T-cell (primary cell): ENCODE measurements at regions not wholly inside any gene's neighbourhood (a gene's known extent, or its start where the extent isn't known, plus 50 kb on each side); places are given as distances from the start of the nearest gene placed in this dataset.

ENCODE experiments used
- ATAC-seq, 4 experiments: fragments of 200-7000 bp in 3 of 4; fragments of 150-1000 bp in 1 of 4; cut with Tn5 transposase; replicated peaks in 1 of 4; 1 replicate in 3 of 4; 2 replicates in 1 of 4; pipeline ENCODE4 v1.10.0; 2021; ENCODE audit warnings: moderate library complexity in 3 of 4, mild to moderate bottlenecking in 2 of 4, moderate number of reproducible peaks in 1 of 4
- CTCF ChIA-PET, 2 donors: fragments of 300-600 bp; sonication (Branson Sonifier 250); formaldehyde crosslinking; loops; one replicate each; lab custom pipeline; 2022; ENCODE audit warnings: antibody characterized with exemption in 2 of 2; lab: Charles Lee
- POLR2A ChIA-PET, 2 donors: fragments of 300-600 bp; sonication (Branson Sonifier 250); formaldehyde crosslinking; loops; one replicate each; lab custom pipeline; 2022; ENCODE audit warnings: antibody characterized with exemption in 2 of 2; lab: Charles Lee
- DNase-seq, 35 experiments: peaks; one replicate each; pipeline versions ENCODE4 v3.0.0 to v3.0.0-alpha.2; 2013 to 2023
- H3K27ac ChIP-seq: one replicate; pipeline ENCODE4 v1.5.1; 2013; ENCODE audit warnings: low read length
- H3K27me3 ChIP-seq, 2 experiments: replicated peaks in 1 of 2; 1 replicate in 1 of 2; 2 replicates in 1 of 2; pipeline versions ENCODE4 v1.6.1 to v1.7.0; 2013; ENCODE audit warnings: low read length in 1 of 2, mixed read lengths in 1 of 2; ENCODE audit not compliant: control insufficient read depth in 2 of 2, insufficient read depth in 2 of 2; ENCODE audit errors: extremely low read depth in 1 of 2
- H3K36me3 ChIP-seq, 2 donors: 1 replicate in 1 of 2; 2 replicates in 1 of 2; pipeline versions ENCODE4 v1.6.1 to v1.7.0; 2013; ENCODE audit warnings: low read length in 1 of 2; ENCODE audit not compliant: control insufficient read depth in 2 of 2, insufficient read depth in 1 of 2; ENCODE audit errors: extremely low read depth in 1 of 2
- H3K4me1 ChIP-seq, 2 experiments: 1 replicate in 1 of 2; 2 replicates in 1 of 2; pipeline versions ENCODE4 v1.6.1 to v1.7.0; 2013; ENCODE audit warnings: low read length in 2 of 2, mixed read lengths in 1 of 2; ENCODE audit not compliant: insufficient read depth in 2 of 2, control insufficient read depth in 1 of 2; ENCODE audit errors: extremely low read depth in 1 of 2
- H3K4me3 ChIP-seq, 2 donors: 1 replicate in 1 of 2; 2 replicates in 1 of 2; pipeline versions ENCODE4 v1.5.1 to v1.7.0; 2013; ENCODE audit warnings: mild to moderate bottlenecking in 2 of 2, low read length in 1 of 2, moderate library complexity in 1 of 2; ENCODE audit not compliant: control insufficient read depth in 1 of 2; ENCODE audit errors: extremely low read depth in 1 of 2
- H3K9me3 ChIP-seq: 2 replicates; pipeline ENCODE4 v1.7.0; 2013
- H3K27ac Mint-ChIP-seq, 2 donors: one replicate each; pipeline ENCODE4 v1.8.0; 2020 to 2021; ENCODE audit warnings: mild to moderate bottlenecking in 2 of 2, mixed read lengths in 2 of 2
- H3K27me3 Mint-ChIP-seq, 2 donors: one replicate each; pipeline ENCODE4 v1.8.0; 2021 to 2022; ENCODE audit warnings: mixed read lengths in 2 of 2
- H3K36me3 Mint-ChIP-seq: one replicate; pipeline ENCODE4 v1.8.0; 2021; ENCODE audit warnings: mixed read lengths
- H3K4me1 Mint-ChIP-seq, 3 donors: one replicate each; pipeline ENCODE4 v1.8.0; 2020 to 2022; ENCODE audit warnings: mixed read lengths in 3 of 3, mild to moderate bottlenecking in 1 of 3
- H3K4me3 Mint-ChIP-seq, 3 donors: one replicate each; pipeline ENCODE4 v1.8.0; 2020 to 2022; ENCODE audit warnings: mild to moderate bottlenecking in 3 of 3, mixed read lengths in 3 of 3, moderate library complexity in 3 of 3
- H3K9me3 Mint-ChIP-seq, 3 donors: one replicate each; pipeline ENCODE4 v1.8.0; 2020 to 2022; ENCODE audit warnings: mixed read lengths in 3 of 3
- WGBS: methylation state at CpG from one replicate; pipeline ENCODE4 v1.1.5; 2013; ENCODE audit warnings: missing lambda C conversion rate; ENCODE audit not compliant: insufficient coverage; 5-methylcytosine and 5-hydroxymethylcytosine counted together

DNA sequence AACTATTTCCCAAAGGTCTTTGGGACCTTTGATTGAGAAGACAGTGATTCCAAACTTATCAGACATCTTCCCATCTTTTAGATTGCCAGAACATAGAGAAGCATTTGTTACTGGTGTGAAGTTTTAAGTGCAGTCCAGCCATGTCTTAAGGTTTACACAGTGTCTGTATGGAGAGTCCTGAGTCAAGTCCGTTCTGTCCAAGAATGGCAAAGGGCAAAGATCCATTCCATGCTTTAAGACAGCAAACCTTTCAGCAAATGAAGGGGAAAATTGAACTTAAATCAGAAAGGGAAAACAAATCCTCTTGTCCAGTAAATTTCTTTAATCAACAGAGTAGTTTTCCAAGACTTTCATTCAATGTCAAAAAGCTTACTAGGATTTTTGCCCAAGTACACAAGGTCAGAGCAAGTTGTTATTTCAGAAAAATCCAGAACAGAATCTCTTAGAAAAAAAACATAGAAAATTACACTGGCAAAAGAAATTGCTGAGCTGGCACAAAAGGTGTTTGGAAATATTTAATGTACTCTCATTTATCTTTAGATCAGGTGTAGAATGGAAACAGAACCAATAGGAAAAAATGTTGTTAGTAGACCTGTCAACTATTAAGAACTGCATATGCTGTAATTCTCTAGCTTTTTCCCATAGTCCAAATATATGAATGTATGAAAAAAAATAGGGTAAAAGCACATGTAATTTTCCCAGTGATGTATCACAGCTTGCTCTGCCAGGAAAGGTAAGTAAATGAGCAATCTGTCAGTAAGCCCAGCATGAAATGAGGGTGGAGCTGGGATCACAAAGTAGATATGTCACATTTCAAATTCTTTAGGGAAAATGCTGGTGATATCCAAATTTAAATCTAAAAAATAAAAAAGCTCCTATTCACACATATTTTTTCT lies 1099.9 kb downstream of the TUSC7 start:
- Mint-ChIP-seq H3K4me3 (no peak overlapping the region), H3K27me3 (no peaks in the 10 kb centered on the region)

DNA sequence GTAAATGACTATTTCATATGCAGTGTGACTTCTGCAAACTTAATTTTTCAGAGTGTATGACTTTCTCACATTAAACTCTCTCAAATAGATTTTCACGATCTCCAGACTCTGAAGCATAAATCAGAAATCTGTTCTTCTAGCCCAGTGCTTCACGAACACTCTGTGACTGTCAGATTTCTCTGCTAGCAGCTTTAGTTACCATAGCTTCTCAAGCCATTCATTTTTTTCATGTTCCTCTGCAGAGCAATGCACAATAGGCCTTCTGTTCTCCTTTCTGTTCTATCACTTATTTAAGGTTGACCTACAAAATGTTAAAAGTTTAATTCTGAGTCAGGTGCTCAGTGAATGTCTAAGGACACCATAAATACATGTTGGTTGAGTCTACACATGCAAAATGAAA lies 1102.2 kb downstream of the TUSC7 start:
- ATAC-seq, result no peak
- 29% methylated on average over 1 of the region's 2 CpGs for WGBS
- H3K27me3 Mint-ChIP-seq, result no peaks in the 10 kb centered on the region
- H3K4me3 ChIP-seq, result no peak overlapping the region
- no peak overlapping the region for H3K4me3 Mint-ChIP-seq
- no peaks in the 10 kb centered on the region for H3K9me3 ChIP-seq
- H3K27ac Mint-ChIP-seq, result no peak overlapping the region
- ChIA-PET POLR2A (no interaction called here), CTCF (no interaction called here)
- H3K36me3 ChIP-seq, result no peaks in the 10 kb centered on the region
- no peaks in the 10 kb centered on the region for H3K4me1 ChIP-seq
- H3K36me3 Mint-ChIP-seq, result no peaks in the 10 kb centered on the region
- H3K9me3 Mint-ChIP-seq, result peaks cover 0 to 20% (median 7%) of the 10 kb centered on the region in 3 donors
- H3K27ac ChIP-seq, result no peak overlapping the region
- H3K4me1 Mint-ChIP-seq, result no peaks in the 10 kb centered on the region
- DNase-seq, result no peak
- no peaks in the 10 kb centered on the region for H3K27me3 ChIP-seq

More for the DNA sequence above, 1099.9 kb downstream of the TUSC7 start:
- no peaks in the 10 kb centered on the region for H3K27me3 ChIP-seq
- H3K27ac Mint-ChIP-seq, result no peak overlapping the region
- peaks cover 0 to 20% (median 7%) of the 10 kb centered on the region in 3 donors for H3K9me3 Mint-ChIP-seq
- no CpG with 5 or more reads among the region's 1 CpG for WGBS
- no peaks in the 10 kb centered on the region for H3K4me1 Mint-ChIP-seq
- ATAC-seq (no peak), DNase-seq (no peak)
- no peak overlapping the region for H3K4me3 ChIP-seq
- H3K36me3 Mint-ChIP-seq, result no peaks in the 10 kb centered on the region
- no peak overlapping the region for H3K27ac ChIP-seq
- H3K36me3 ChIP-seq, result no peaks in the 10 kb centered on the region
- ChIA-PET POLR2A (no interaction called here), CTCF (no interaction called here)
- H3K4me1 ChIP-seq, result no peaks in the 10 kb centered on the region
- H3K9me3 ChIP-seq, result no peaks in the 10 kb centered on the region

DNA sequence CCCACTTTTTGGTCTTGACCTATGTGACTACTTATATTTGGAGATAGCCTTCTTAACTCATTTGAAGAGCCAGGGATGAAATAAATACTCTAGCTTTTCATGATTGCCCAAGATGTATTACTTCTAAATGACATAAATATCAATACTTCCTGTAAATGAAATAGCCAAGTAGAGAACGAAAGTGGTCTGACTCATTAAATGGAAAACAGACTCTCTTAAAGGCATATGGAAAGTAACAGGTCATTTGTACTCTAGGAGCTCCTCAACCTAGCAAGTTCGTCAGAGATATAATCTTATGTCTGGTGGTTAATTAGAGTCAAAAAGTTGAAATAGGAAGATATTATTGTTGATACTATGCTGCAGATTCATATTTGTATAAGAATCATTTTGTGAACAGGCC lies 1105.4 kb downstream of the TUSC7 start:
- DNase-seq, result no peak
- WGBS, result no CpG with 5 or more reads among the region's 2 CpGs

DNA sequence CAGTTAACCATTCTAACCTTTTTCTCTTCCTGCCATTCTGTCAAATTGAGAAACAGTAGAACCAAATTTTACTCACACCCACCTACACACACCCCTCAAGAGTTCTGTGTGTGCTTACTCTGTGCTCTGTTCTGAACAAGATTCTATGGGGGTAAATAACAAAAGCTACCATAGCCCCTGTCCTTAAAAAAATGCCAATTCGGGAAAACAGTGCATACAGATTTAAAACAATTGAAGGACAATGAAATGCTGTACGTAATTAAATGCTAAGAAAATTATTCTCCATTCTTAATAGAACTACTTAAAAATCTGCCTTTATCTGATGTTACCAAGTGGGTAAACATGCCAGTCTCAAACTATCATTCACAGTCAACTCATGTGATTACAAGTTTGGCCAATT lies 1107.5 kb downstream of the TUSC7 start:
- H3K27me3 ChIP-seq, result no peaks in the 10 kb centered on the region
- POLR2A ChIA-PET, result no interaction called here
- CTCF ChIA-PET, result no interaction called here
- H3K36me3 ChIP-seq, result no peaks in the 10 kb centered on the region
- Mint-ChIP-seq H3K4me3 (no peak overlapping the region), H3K4me1 (no peaks in the 10 kb centered on the region), H3K27me3 (no peaks in the 10 kb centered on the region), H3K9me3 (peaks cover 0 to 9% (median 3%) of the 10 kb centered on the region in 3 donors), H3K27ac (no peak overlapping the region), H3K36me3 (no peaks in the 10 kb centered on the region)
- H3K27ac ChIP-seq, result no peak overlapping the region
- no CpG with 5 or more reads among the region's 2 CpGs for WGBS
- no peak overlapping the region for H3K4me3 ChIP-seq
- DNase-seq, result no peak
- no peak for ATAC-seq
- H3K4me1 ChIP-seq, result no peaks in the 10 kb centered on the region
- no peaks in the 10 kb centered on the region for H3K9me3 ChIP-seq

More for the DNA sequence above, 1105.4 kb downstream of the TUSC7 start:
- CTCF ChIA-PET, result no interaction called here
- H3K36me3 ChIP-seq, result no peaks in the 10 kb centered on the region
- H3K27ac Mint-ChIP-seq, result no peak overlapping the region
- H3K9me3 ChIP-seq, result no peaks in the 10 kb centered on the region
- no peaks in the 10 kb centered on the region for H3K4me1 Mint-ChIP-seq
- H3K36me3 Mint-ChIP-seq, result no peaks in the 10 kb centered on the region
- H3K4me1 ChIP-seq, result no peaks in the 10 kb centered on the region
- H3K9me3 Mint-ChIP-seq, result peaks cover 0 to 13% (median 6%) of the 10 kb centered on the region in 3 donors
- ATAC-seq, result no peak
- no peak overlapping the region for H3K4me3 ChIP-seq
- no peaks in the 10 kb centered on the region for H3K27me3 ChIP-seq
- no peak overlapping the region for H3K4me3 Mint-ChIP-seq
- no peak overlapping the region for H3K27ac ChIP-seq
- no peaks in the 10 kb centered on the region for H3K27me3 Mint-ChIP-seq
- POLR2A ChIA-PET, result no interaction called here

DNA sequence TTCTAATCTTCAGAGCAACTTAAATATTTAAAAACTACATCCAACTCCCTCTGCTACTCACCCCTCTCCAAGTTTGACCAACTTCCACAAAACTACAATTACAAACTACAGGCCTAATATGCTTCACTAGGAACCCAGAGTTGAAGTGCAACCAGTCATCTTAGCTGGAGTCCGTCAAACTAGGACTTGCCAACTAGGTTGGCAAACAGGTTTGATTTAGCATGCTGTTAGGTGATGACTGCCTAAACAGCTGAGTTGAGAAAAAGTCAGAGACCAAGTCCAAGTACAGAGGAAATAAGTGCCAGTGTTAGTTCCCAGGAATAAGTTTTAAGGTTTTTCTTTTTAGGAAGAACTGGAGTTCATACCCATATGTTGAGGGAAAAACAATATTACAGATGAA lies 1109.0 kb downstream of the TUSC7 start:
- H3K9me3 ChIP-seq, result no peaks in the 10 kb centered on the region
- no peak overlapping the region for H3K27ac Mint-ChIP-seq
- H3K27ac ChIP-seq, result no peak overlapping the region
- no peak overlapping the region for H3K4me3 Mint-ChIP-seq
- no peaks in the 10 kb centered on the region for H3K27me3 Mint-ChIP-seq
- ATAC-seq (no peak), DNase-seq (no peak)
- H3K36me3 Mint-ChIP-seq, result no peaks in the 10 kb centered on the region
- H3K4me1 ChIP-seq, result no peaks in the 10 kb centered on the region
- no peaks in the 10 kb centered on the region for H3K27me3 ChIP-seq
- WGBS, result 100% methylated on average over 1 of the region's 1 CpG
- H3K36me3 ChIP-seq, result no peaks in the 10 kb centered on the region
- peaks cover 0 to 9% (median 3%) of the 10 kb centered on the region in 3 donors for H3K9me3 Mint-ChIP-seq
- ChIA-PET POLR2A (no interaction called here), CTCF (no interaction called here)
- no peak overlapping the region for H3K4me3 ChIP-seq
- H3K4me1 Mint-ChIP-seq, result no peaks in the 10 kb centered on the region

DNA sequence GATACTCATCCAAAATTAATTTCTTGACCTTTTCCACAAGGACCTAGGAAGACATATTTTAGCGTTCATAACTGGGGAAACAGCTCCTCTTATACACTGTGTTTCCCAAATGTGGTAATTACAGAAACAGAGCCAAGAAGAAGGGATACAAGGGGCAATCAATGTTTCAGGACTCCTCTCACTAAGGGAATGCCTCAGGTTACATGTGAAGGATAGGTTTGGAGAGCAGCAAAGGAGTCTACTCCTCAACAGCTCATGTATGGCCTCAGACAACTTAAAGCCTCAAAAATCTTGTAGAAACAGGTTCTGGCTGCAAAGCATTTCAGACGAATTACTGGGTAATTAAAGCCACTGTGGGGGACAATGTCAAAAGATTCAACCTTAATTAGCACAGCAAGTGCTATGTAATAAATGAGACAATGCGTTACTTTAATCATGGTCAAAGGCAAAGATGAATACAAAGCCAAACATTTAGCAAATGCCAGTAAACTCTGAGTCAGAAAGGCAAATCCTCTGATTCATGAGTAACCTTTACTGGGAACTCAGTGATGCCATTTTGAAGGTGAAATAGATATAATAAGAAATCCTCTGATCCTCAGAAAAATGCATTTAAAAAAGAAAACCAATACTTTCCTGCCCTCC lies 1111.2 kb downstream of the TUSC7 start:
- no peaks in the 10 kb centered on the region for H3K36me3 ChIP-seq
- no CpG with 5 or more reads among the region's 3 CpGs for WGBS
- ATAC-seq, result no peak
- peaks cover 3 to 11% (median 8%) of the 10 kb centered on the region in 3 donors for H3K9me3 Mint-ChIP-seq
- H3K4me1 ChIP-seq, result no peaks in the 10 kb centered on the region
- ChIA-PET CTCF (no interaction called here), POLR2A (no interaction called here)
- no peaks in the 10 kb centered on the region for H3K27me3 Mint-ChIP-seq
- no peaks in the 10 kb centered on the region for H3K9me3 ChIP-seq
- no peak for DNase-seq
- H3K27ac ChIP-seq, result no peak overlapping the region
- no peak overlapping the region for H3K4me3 Mint-ChIP-seq
- H3K27me3 ChIP-seq, result no peaks in the 10 kb centered on the region
- H3K4me3 ChIP-seq, result no peak overlapping the region
- H3K27ac Mint-ChIP-seq, result no peak overlapping the region
- no peaks in the 10 kb centered on the region for H3K4me1 Mint-ChIP-seq
- H3K36me3 Mint-ChIP-seq, result no peaks in the 10 kb centered on the region
